ENCODE measurements at regions not wholly inside any gene's neighbourhood (a gene's known extent, or its start where the extent isn't known, plus 50 kb on each side); places are given as distances from the start of the nearest gene placed in this dataset.

GRCh38 chr2:57562495-57562894 lies 484.1 kb upstream of the VRK2 start:
- Histone ChIP-seq H3K27me3 (no peaks in the 10 kb centered on the region), H3K4me3 (no peak overlapping the region), H3K36me3 (no peaks in the 10 kb centered on the region), H3K27ac (no peak overlapping the region), H3K9me3 (no peaks in the 10 kb centered on the region), H3K4me1 (no peaks in the 10 kb centered on the region)
- 25% methylated on average over 1 of the region's 1 CpG for WGBS (ENCODE audit: insufficient coverage, low coverage, low lambda C conversion rate, missing lambda C conversion rate)
- TF ChIP-seq POLR2A (IDR thresholded peaks at IDR 0.05) = no peak
- TF ChIP-seq CTCF (IDR thresholded peaks at IDR 0.05) = no peak
- no peak for ATAC-seq
- intact Hi-C loops (cut with DNase I) = no loop called here
- no peak for DNase-seq

- Histone ChIP-seq H3K27me3 (no peaks in the 10 kb centered on the region), H3K4me1 (no peaks in the 10 kb centered on the region), H3K9me3 (no peaks in the 10 kb centered on the region), H3K27ac (no peak overlapping the region), H3K36me3 (no peaks in the 10 kb centered on the region), H3K4me3 (no peak overlapping the region)
- no peak for TF ChIP-seq CTCF (IDR thresholded peaks at IDR 0.05)
- TF ChIP-seq POLR2A (IDR thresholded peaks at IDR 0.05) = no peak
- ATAC-seq (no peak), DNase-seq (no peak)
- WGBS (ENCODE audit: insufficient coverage, low coverage, low lambda C conversion rate, missing lambda C conversion rate) = 65% methylated on average over 3 of the region's 3 CpGs
- intact Hi-C loops (cut with DNase I) = no loop called here
Measured at GRCh38 chr2:57563015-57563414, 483.6 kb upstream of the VRK2 start.

- H3K36me3 ChIP-seq = no peaks in the 10 kb centered on the region
- intact Hi-C loops (cut with DNase I) = no loop called here
- ATAC-seq = no peak
- no peak overlapping the region for H3K27ac ChIP-seq
- H3K4me1 ChIP-seq = no peaks in the 10 kb centered on the region
- H3K27me3 ChIP-seq = no peaks in the 10 kb centered on the region
- H3K9me3 ChIP-seq = no peaks in the 10 kb centered on the region
- TF ChIP-seq CTCF (IDR thresholded peaks at IDR 0.05) (no peak), POLR2A (IDR thresholded peaks at IDR 0.05) (no peak)
- no peak for DNase-seq
- H3K4me3 ChIP-seq = no peak overlapping the region
Measured at GRCh38 chr2:57567245-57567644, 479.4 kb upstream of the VRK2 start.

- H3K27me3 ChIP-seq = no peaks in the 10 kb centered on the region
- intact Hi-C loops (cut with DNase I) = no loop called here
- no peak overlapping the region for H3K27ac ChIP-seq
- ATAC-seq (no peak), DNase-seq (no peak)
- no peaks in the 10 kb centered on the region for H3K9me3 ChIP-seq
- H3K4me3 ChIP-seq = no peak overlapping the region
- TF ChIP-seq POLR2A (IDR thresholded peaks at IDR 0.05) (no peak), CTCF (IDR thresholded peaks at IDR 0.05) (no peak)
- H3K4me1 ChIP-seq = no peaks in the 10 kb centered on the region
- no peaks in the 10 kb centered on the region for H3K36me3 ChIP-seq
Measured at GRCh38 chr2:57569396-57569795, 477.2 kb upstream of the VRK2 start.

- intact Hi-C loops (cut with DNase I) = no loop called here
- no peaks in the 10 kb centered on the region for H3K36me3 ChIP-seq
- DNase-seq (no peak), ATAC-seq (no peak)
- no peak overlapping the region for H3K4me3 ChIP-seq
- H3K27ac ChIP-seq = no peak overlapping the region
- H3K4me1 ChIP-seq = no peaks in the 10 kb centered on the region
- no peaks in the 10 kb centered on the region for H3K9me3 ChIP-seq
- no peak for TF ChIP-seq POLR2A (IDR thresholded peaks at IDR 0.05)
- TF ChIP-seq CTCF (IDR thresholded peaks at IDR 0.05) = no peak
- whole genome bisulfite sequencing (ENCODE audit: insufficient coverage, low coverage, low lambda C conversion rate, missing lambda C conversion rate) = 69% methylated on average over 2 of the region's 2 CpGs
- H3K27me3 ChIP-seq = no peaks in the 10 kb centered on the region
Measured at GRCh38 chr2:57570961-57571360, 475.6 kb upstream of the VRK2 start.
